ENCODE measurements at regions not wholly inside any gene's neighbourhood (a gene's known extent, or its start where the extent isn't known, plus 50 kb on each side); places are given as distances from the start of the nearest gene placed in this dataset.
"Not testable (repeated sequence)": the region's sequence is repeated elsewhere in the genome, so short reads cannot be mapped to it uniquely, and the experiment has no call there.

GRCh38 chr11:67804435-67805252 is 130.2 kb upstream of the ALDH3B2 start:
- H3K27me3 Mint-ChIP-seq; H3K36me3 Mint-ChIP-seq (ENCODE audit: low read depth); H3K9me3 Mint-ChIP-seq: not testable (repeated sequence)
- ATAC-seq (peak; percentile 15), DNase-seq (peak; percentile 28)
- Mint-ChIP-seq H3K27ac (peak overlapping the region; percentile 87), H3K4me1 (peaks cover 19% of the 10 kb centered on the region), H3K4me3 (peak overlapping the region; percentile 88)

- not testable (repeated sequence) for H3K27ac Mint-ChIP-seq; H3K27me3 Mint-ChIP-seq; H3K9me3 Mint-ChIP-seq; ATAC-seq; DNase-seq; H3K36me3 Mint-ChIP-seq (ENCODE audit: low read depth)
- Mint-ChIP-seq H3K4me1 (peaks cover 19% of the 10 kb centered on the region), H3K4me3 (peak overlapping the region; percentile 37)
Observed at GRCh38 chr11:67803519-67803918, 129.1 kb upstream of the ALDH3B2 start.

DNA sequence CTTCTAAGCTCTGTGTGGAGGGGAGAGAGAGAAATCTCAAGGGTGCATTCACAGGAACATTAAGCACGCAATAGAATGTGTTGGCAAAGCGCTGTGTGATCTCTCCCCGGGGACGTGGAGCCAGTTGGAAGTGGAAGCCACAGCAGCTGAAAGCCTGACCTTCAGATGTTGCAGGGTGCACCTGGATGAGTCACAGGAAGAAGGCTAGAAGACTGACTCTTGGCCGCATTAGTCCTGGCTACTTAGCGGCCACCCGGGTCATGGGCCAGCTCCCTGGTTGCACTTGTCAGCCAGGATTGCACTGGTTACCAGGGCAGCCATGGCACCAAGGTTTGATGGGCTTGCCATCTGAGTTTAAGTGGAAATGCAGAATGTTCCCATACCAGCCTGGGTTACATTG is 128.6 kb upstream of the ALDH3B2 start:
- H3K4me1 Mint-ChIP-seq = peaks cover 19% of the 10 kb centered on the region
- H3K27ac Mint-ChIP-seq; H3K4me3 Mint-ChIP-seq; H3K36me3 Mint-ChIP-seq (ENCODE audit: low read depth); ATAC-seq; DNase-seq; H3K9me3 Mint-ChIP-seq; H3K27me3 Mint-ChIP-seq: not testable (repeated sequence)

DNA sequence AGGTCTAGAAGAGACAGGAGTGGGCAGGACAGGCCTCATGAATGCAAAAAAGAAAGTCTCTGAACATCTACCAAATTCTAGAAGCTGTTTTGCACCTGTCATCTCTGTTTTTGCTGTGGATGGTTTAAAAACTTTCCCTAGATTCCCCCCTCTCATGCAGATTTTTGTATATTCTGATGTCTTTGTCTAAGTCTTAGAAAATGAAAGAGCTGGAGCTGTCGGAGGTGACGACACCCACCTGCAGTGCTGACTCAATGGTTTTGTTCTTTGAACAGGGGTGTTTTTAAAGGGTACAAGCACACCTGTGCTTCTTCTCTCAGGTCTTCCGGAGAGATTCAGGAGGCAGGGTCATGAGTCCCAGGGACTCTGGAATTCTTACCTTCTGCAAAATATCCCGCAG is 128.2 kb upstream of the ALDH3B2 start:
- H3K36me3 Mint-ChIP-seq (ENCODE audit: low read depth); H3K9me3 Mint-ChIP-seq; H3K4me3 Mint-ChIP-seq; H3K27me3 Mint-ChIP-seq; DNase-seq; ATAC-seq; H3K27ac Mint-ChIP-seq: not testable (repeated sequence)
- peaks cover 19% of the 10 kb centered on the region for H3K4me1 Mint-ChIP-seq

DNA sequence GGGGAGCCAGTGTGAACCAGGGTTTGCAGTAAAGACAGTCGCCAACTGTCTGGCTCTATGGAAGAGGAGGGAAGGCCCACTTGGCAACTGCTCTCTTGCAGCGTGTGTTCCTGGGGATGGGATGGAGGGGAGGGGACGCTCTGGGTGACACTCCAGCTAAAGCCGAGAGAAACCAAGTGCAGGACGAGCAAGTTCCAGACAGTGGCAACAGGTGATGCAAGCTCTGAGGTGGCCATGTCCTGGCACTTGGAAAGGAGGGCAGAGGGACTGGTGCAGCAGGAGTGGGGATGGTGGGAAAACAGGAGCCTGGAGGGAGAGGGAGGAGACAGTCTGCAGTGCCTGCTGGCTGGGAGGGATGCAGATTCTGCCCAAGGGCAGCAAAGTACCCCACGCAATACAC is 127.0 kb upstream of the ALDH3B2 start:
- not testable (repeated sequence) for ATAC-seq; H3K36me3 Mint-ChIP-seq (ENCODE audit: low read depth); DNase-seq; H3K27ac Mint-ChIP-seq; H3K9me3 Mint-ChIP-seq; H3K4me3 Mint-ChIP-seq; H3K27me3 Mint-ChIP-seq
- peaks cover 18% of the 10 kb centered on the region for H3K4me1 Mint-ChIP-seq

DNA sequence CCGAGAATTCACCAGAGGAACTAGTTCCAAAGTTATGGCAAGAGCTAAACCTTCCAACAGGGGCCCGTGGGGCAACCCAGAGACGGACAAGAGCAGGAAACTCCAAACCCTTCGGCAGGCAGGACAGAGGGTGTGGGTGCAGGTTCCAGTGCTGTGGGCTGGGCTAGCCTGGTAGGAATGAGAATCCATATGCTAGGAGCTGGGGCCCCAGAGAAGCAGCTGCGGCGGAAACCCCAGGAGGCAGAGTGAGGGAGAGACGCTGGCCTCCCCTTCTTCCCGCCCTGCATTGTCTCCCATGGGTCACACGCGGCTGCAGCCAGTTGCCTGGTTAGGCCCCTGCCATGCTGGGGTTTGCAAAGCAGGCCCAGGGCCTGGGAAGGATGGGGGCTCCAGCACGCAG is 126.2 kb upstream of the ALDH3B2 start:
- H3K9me3 Mint-ChIP-seq; H3K4me3 Mint-ChIP-seq; DNase-seq; H3K36me3 Mint-ChIP-seq (ENCODE audit: low read depth); H3K27ac Mint-ChIP-seq; ATAC-seq; H3K27me3 Mint-ChIP-seq: not testable (repeated sequence)
- peaks cover 16% of the 10 kb centered on the region for H3K4me1 Mint-ChIP-seq

- peak; percentile 3 for DNase-seq
- not testable (repeated sequence) for H3K9me3 Mint-ChIP-seq; H3K4me3 Mint-ChIP-seq; ATAC-seq; H3K27me3 Mint-ChIP-seq; H3K27ac Mint-ChIP-seq; H3K36me3 Mint-ChIP-seq (ENCODE audit: low read depth)
- peaks cover 16% of the 10 kb centered on the region for H3K4me1 Mint-ChIP-seq
Observed at GRCh38 chr11:67799808-67800207, 125.4 kb upstream of the ALDH3B2 start.

DNA sequence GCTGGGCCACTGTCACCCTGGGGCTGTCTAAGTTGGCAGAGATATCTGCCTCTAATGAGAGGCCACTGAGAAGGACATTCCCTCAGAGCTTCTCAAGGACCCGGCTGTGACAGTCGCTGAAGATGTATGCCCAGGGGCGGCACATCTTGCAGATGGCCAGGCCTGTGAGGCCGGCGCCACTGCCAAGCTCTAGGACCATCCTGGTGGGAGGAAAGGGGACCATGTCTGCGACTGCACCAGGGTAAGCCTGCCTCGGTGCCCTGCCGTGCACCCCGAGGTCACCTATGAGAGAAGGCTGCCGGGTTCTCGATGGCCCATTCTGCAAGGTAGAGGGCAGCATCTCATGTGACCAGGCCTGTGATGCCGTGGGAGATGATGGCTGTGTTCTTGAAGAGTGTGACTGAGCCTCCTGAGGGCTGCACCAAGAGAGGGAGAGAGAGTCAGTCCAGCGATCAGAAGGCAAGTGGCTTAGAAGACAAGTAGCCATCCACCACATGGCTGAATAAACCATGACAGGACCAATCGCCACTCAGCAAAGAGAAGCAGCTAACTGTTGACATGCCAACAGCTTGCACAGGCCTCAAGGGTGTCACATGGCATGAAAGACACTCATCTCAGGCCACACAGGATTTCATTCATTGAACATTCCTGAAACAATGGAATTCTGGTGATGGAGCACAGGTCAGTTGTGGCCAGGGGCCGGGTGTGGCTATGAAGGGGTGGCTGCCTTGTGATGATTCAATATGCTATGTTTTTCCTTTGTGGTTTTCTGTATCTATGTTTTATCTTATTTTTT is 123.5 kb upstream of the ALDH3B2 start:
- H3K27ac Mint-ChIP-seq, H3K4me3 Mint-ChIP-seq, DNase-seq: not testable (repeated sequence)

GRCh38 chr11:67795746-67796145 is 121.3 kb upstream of the ALDH3B2 start:
- no peak overlapping the region for H3K4me3 Mint-ChIP-seq
- no peaks in the 10 kb centered on the region for H3K36me3 Mint-ChIP-seq (ENCODE audit: low read depth)
- ATAC-seq (no peak), DNase-seq (no peak)
- peaks cover 12% of the 10 kb centered on the region for H3K4me1 Mint-ChIP-seq
- H3K27me3 Mint-ChIP-seq = peaks cover 2% of the 10 kb centered on the region
- no peak overlapping the region for H3K27ac Mint-ChIP-seq
- H3K9me3 Mint-ChIP-seq = no peaks in the 10 kb centered on the region

More for the DNA sequence above, 123.5 kb upstream of the ALDH3B2 start:
- not testable (repeated sequence) for H3K36me3 Mint-ChIP-seq (ENCODE audit: low read depth); ATAC-seq; H3K9me3 Mint-ChIP-seq; H3K27me3 Mint-ChIP-seq; H3K4me1 Mint-ChIP-seq

DNA sequence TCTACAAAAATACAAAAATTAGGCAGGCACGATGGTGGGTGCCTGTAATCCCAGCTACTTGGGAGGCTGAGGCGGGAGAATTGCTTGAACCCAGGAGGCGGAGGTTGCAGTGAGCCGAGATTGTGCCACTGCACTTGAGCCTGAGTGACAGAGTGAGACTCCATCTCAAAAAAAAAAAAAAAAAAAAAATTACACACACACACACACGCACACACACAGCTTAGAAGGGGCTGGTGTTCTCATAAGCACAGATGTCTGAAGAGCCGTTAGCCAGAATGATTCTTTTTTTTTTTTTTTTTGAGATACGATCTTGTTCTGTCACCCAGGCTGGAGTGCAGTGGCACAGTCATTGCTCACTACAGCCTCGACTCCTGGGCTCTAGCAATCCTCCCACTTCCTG is 119.3 kb upstream of the ALDH3B2 start:
- not testable (repeated sequence) for H3K4me3 Mint-ChIP-seq; H3K27ac Mint-ChIP-seq; H3K36me3 Mint-ChIP-seq (ENCODE audit: low read depth); ATAC-seq; H3K27me3 Mint-ChIP-seq; H3K9me3 Mint-ChIP-seq; DNase-seq
- peaks cover 12% of the 10 kb centered on the region for H3K4me1 Mint-ChIP-seq

GRCh38 chr11:67792273-67792990 is 118.0 kb upstream of the ALDH3B2 start:
- not testable (repeated sequence) for H3K27me3 Mint-ChIP-seq; H3K9me3 Mint-ChIP-seq; ATAC-seq; H3K4me3 Mint-ChIP-seq; H3K27ac Mint-ChIP-seq; H3K36me3 Mint-ChIP-seq (ENCODE audit: low read depth)
- peak; percentile 43 for DNase-seq
- peaks cover 12% of the 10 kb centered on the region for H3K4me1 Mint-ChIP-seq

DNA sequence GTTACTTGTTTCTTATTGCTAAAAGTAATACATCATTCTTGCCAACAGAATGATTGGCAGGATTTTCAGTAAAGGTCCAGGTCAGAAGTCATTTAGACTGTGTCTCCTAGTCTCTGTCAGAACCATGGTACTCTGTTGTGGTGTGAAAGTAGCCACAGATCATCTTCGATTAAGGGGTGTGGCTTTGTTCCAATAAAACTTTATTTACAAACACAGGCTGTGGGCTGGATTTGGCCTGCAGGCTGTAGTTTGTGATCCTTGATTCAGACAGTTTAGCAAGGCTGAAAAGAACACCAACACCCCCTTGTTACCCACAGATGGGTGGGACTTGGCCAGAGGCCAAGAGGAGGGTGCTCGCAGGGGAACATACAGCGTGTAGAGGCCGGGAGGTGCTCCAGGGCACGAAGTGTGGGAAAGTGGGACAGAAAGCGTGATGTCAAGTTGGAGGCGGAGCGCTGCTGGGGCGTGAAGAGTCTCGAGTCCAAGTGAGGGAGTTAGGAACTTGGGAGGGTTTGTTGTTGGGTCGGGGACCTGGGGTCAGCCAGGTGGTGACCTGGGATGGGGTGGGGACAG is 117.3 kb upstream of the ALDH3B2 start:
- not testable (repeated sequence) for ATAC-seq, H3K27ac Mint-ChIP-seq, DNase-seq

GRCh38 chr11:67788341-67788695 is 113.9 kb upstream of the ALDH3B2 start:
- H3K4me1 Mint-ChIP-seq = peaks cover 12% of the 10 kb centered on the region
- not testable (repeated sequence) for DNase-seq; H3K36me3 Mint-ChIP-seq (ENCODE audit: low read depth); H3K27me3 Mint-ChIP-seq; H3K9me3 Mint-ChIP-seq; H3K4me3 Mint-ChIP-seq; H3K27ac Mint-ChIP-seq; ATAC-seq

More for the DNA sequence above, 117.3 kb upstream of the ALDH3B2 start:
- H3K36me3 Mint-ChIP-seq (ENCODE audit: low read depth); H3K9me3 Mint-ChIP-seq; H3K4me3 Mint-ChIP-seq; H3K27me3 Mint-ChIP-seq: not testable (repeated sequence)
- H3K4me1 Mint-ChIP-seq = peaks cover 12% of the 10 kb centered on the region

DNA sequence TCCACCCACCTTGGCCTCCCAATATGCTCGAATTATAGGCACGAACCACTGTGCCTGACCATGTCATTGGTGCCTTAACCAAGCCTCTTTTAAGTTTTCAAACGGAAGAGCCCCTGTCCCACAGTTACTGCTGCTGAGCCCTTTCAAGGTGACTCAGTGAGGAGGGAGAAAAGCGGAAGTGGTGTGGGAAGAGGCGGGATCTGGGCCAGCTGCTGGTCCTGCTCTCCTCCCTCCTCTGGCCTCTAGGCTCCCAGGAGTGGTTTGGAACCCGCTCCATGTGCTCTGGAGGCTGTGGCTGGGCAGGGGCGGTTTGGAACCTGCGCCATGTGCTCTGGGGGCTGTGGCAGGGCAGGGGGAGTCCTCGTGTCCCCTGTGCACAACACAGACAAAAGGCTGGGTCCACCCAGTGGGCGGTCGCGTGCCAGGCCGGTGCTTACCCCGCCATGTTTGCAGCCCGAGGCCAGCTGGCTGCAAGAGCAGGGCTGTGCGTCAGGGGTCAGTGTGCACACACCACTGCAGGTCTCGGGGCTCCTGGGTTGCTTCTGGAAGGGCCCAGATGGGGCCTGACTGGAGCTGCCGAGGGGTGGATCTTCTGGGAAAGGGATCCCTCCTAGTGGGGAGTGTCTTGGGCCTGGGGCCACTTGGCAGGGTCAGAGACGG is 113.4 kb upstream of the ALDH3B2 start:
- peaks cover 12% of the 10 kb centered on the region for H3K4me1 Mint-ChIP-seq
- H3K27ac Mint-ChIP-seq; DNase-seq; H3K9me3 Mint-ChIP-seq; H3K4me3 Mint-ChIP-seq; H3K36me3 Mint-ChIP-seq (ENCODE audit: low read depth); H3K27me3 Mint-ChIP-seq; ATAC-seq: not testable (repeated sequence)
